Activated gamma-delta T cell treated with anti-CD3 and anti-CD28 coated beads, Interleukin-2, amount 50 U/mL, for 16 hours (primary cell): ENCODE measurements at regions not wholly inside any gene's neighbourhood (a gene's known extent, or its start where the extent isn't known, plus 50 kb on each side); places are given as distances from the start of the nearest gene placed in this dataset.

Experiments
- DNase-seq: peaks from one replicate; pipeline ENCODE4 v3.0.0-alpha.2; 2020; ENCODE audit warnings: low read depth

- no peak for DNase-seq
Measured at GRCh38 chr4:129167640-129168260, 71.8 kb downstream of the C4orf33 start.

GRCh38 chr4:129172181-129172580 lies 76.2 kb downstream of the C4orf33 start:
- no peak for DNase-seq

GRCh38 chr4:129176864-129177263 lies 80.9 kb downstream of the C4orf33 start:
- DNase-seq: no peak

GRCh38 chr4:129179276-129179675 lies 83.3 kb downstream of the C4orf33 start:
- DNase-seq: no peak

- DNase-seq: no peak
Measured at GRCh38 chr4:129189630-129190029, 93.7 kb downstream of the C4orf33 start.

- DNase-seq: no peak
Measured at GRCh38 chr4:129193357-129194100, 97.6 kb downstream of the C4orf33 start.

GRCh38 chr4:129208481-129208880 lies 112.5 kb downstream of the C4orf33 start:
- DNase-seq: no peak

GRCh38 chr4:129213692-129214091 lies 117.7 kb downstream of the C4orf33 start:
- no peak for DNase-seq

- DNase-seq: no peak
Measured at GRCh38 chr4:129218360-129218759, 122.4 kb downstream of the C4orf33 start.

GRCh38 chr4:129218897-129219296 lies 122.9 kb downstream of the C4orf33 start:
- DNase-seq: no peak

GRCh38 chr4:129220254-129220653 lies 124.3 kb downstream of the C4orf33 start:
- DNase-seq: no peak

GRCh38 chr4:129223945-129224344 lies 128.0 kb downstream of the C4orf33 start:
- no peak for DNase-seq

- no peak for DNase-seq
Measured at GRCh38 chr4:129230846-129231245, 134.9 kb downstream of the C4orf33 start.

GRCh38 chr4:129231945-129232588 lies 136.1 kb downstream of the C4orf33 start:
- DNase-seq: no peak

- no peak for DNase-seq
Measured at GRCh38 chr4:129232589-129233337, 136.8 kb downstream of the C4orf33 start.

GRCh38 chr4:129233691-129234090 lies 137.7 kb downstream of the C4orf33 start:
- no peak for DNase-seq

- no peak for DNase-seq
Measured at GRCh38 chr4:129236351-129236750, 140.4 kb downstream of the C4orf33 start.

GRCh38 chr4:129239088-129239487 lies 143.1 kb downstream of the C4orf33 start:
- DNase-seq: no peak

GRCh38 chr4:129240816-129241215 lies 144.9 kb downstream of the C4orf33 start:
- no peak for DNase-seq

GRCh38 chr4:129246145-129246544 lies 150.2 kb downstream of the C4orf33 start:
- DNase-seq: no peak

- DNase-seq: no peak
Measured at GRCh38 chr4:129246910-129247461, 151.0 kb downstream of the C4orf33 start.

- no peak for DNase-seq
Measured at GRCh38 chr4:129248621-129249020, 152.7 kb downstream of the C4orf33 start.
